Cardiac muscle cell (in vitro differentiated cells and primary cell): ENCODE measurements at regions not wholly inside any gene's neighbourhood (a gene's known extent, or its start where the extent isn't known, plus 50 kb on each side); places are given as distances from the start of the nearest gene placed in this dataset.
"Not testable (repeated sequence)": the region's sequence is repeated elsewhere in the genome, so short reads cannot be mapped to it uniquely, and the experiment has no call there.

Experiments used
- DNase-seq, 2 donors: peaks; one replicate each; pipeline versions ENCODE4 v3.0.0 to v3.0.0-alpha.2; 2010 to 2017; ENCODE audit warnings: low read depth in 1 of 2, low spot score in 1 of 2
- H3K27ac ChIP-seq: fragments of 200-600 bp; sonication (generic); 2 replicates; pipeline ENCODE4 v1.5.1; 2016
- H3K27me3 ChIP-seq: fragments of 200-600 bp; sonication (generic); 2 replicates; pipeline ENCODE4 v1.6.0; 2016; ENCODE audit warnings: control low read depth
- H3K36me3 ChIP-seq: fragments of 200-600 bp; sonication (generic); 2 replicates; pipeline ENCODE4 v1.5.1; 2016; ENCODE audit warnings: control low read depth
- H3K4me1 ChIP-seq: fragments of 200-600 bp; sonication (generic); 2 replicates; pipeline ENCODE4 v1.8.1; 2017; ENCODE audit warnings: low read depth, mild to moderate bottlenecking, mixed run types
- H3K4me3 ChIP-seq: fragments of 200-600 bp; sonication (generic); 2 replicates; pipeline ENCODE4 v1.5.1; 2016; ENCODE audit warnings: mild to moderate bottlenecking
- H3K9me3 ChIP-seq: fragments of 200-600 bp; sonication (generic); 2 replicates; pipeline ENCODE4 v1.5.1; 2017; ENCODE audit warnings: low read depth, mild to moderate bottlenecking, control low read depth
- CTCF ChIP-seq: IDR thresholded peaks from 2 replicates; pipeline ENCODE4 v1.5.1; 2012; ENCODE audit warnings: low read depth, mild to moderate bottlenecking, low read length

- no peaks in the 10 kb centered on the region for H3K9me3 ChIP-seq
- H3K27ac ChIP-seq, result no peak overlapping the region
- H3K4me1 ChIP-seq, result no peaks in the 10 kb centered on the region
- DNase-seq, result no peak
- no peak overlapping the region for H3K4me3 ChIP-seq
- no peaks in the 10 kb centered on the region for H3K27me3 ChIP-seq
- TF ChIP-seq CTCF, result no peak
- no peaks in the 10 kb centered on the region for H3K36me3 ChIP-seq
Observed at GRCh38 chr6:50899306-50899870, 80.7 kb downstream of the TFAP2B start.

- no peaks in the 10 kb centered on the region for H3K36me3 ChIP-seq
- TF ChIP-seq CTCF, result no peak
- H3K4me1 ChIP-seq, result no peaks in the 10 kb centered on the region
- no peaks in the 10 kb centered on the region for H3K9me3 ChIP-seq
- no peak overlapping the region for H3K4me3 ChIP-seq
- H3K27ac ChIP-seq, result no peak overlapping the region
- no peak for DNase-seq
- H3K27me3 ChIP-seq, result no peaks in the 10 kb centered on the region
Observed at GRCh38 chr6:50902260-50902659, 83.6 kb downstream of the TFAP2B start.

GRCh38 chr6:50905297-50905696 is 86.6 kb downstream of the TFAP2B start:
- H3K4me1 ChIP-seq, result no peaks in the 10 kb centered on the region

GRCh38 chr6:50907565-50907964 is 88.9 kb downstream of the TFAP2B start:
- DNase-seq, result no peak
- H3K4me3 ChIP-seq, result no peak overlapping the region

More at GRCh38 chr6:50905297-50905696, 86.6 kb downstream of the TFAP2B start:
- no peak for TF ChIP-seq CTCF
- no peak for DNase-seq
- no peaks in the 10 kb centered on the region for H3K36me3 ChIP-seq
- no peaks in the 10 kb centered on the region for H3K9me3 ChIP-seq
- no peaks in the 10 kb centered on the region for H3K27me3 ChIP-seq
- H3K4me3 ChIP-seq, result no peak overlapping the region
- no peak overlapping the region for H3K27ac ChIP-seq

GRCh38 chr6:50913105-50913770 is 94.6 kb downstream of the TFAP2B start:
- H3K9me3 ChIP-seq, result no peaks in the 10 kb centered on the region
- no peaks in the 10 kb centered on the region for H3K4me1 ChIP-seq
- H3K27me3 ChIP-seq, result no peaks in the 10 kb centered on the region
- no peaks in the 10 kb centered on the region for H3K36me3 ChIP-seq
- DNase-seq, result no peak
- H3K4me3 ChIP-seq, result no peak overlapping the region
- TF ChIP-seq CTCF, result no peak
- H3K27ac ChIP-seq, result no peak overlapping the region

More at GRCh38 chr6:50907565-50907964, 88.9 kb downstream of the TFAP2B start:
- H3K9me3 ChIP-seq, result no peaks in the 10 kb centered on the region
- TF ChIP-seq CTCF, result no peak
- no peaks in the 10 kb centered on the region for H3K4me1 ChIP-seq
- no peak overlapping the region for H3K27ac ChIP-seq
- no peaks in the 10 kb centered on the region for H3K36me3 ChIP-seq
- no peaks in the 10 kb centered on the region for H3K27me3 ChIP-seq

- not testable (repeated sequence) for H3K4me1 ChIP-seq, H3K9me3 ChIP-seq, DNase-seq, H3K27ac ChIP-seq, H3K27me3 ChIP-seq, H3K36me3 ChIP-seq, H3K4me3 ChIP-seq
Observed at GRCh38 chr6:50921378-50921777, 102.7 kb downstream of the TFAP2B start.
